WTC11 (cell line): ENCODE measurements at regions not wholly inside any gene's neighbourhood (a gene's known extent, or its start where the extent isn't known, plus 50 kb on each side); places are given as distances from the start of the nearest gene placed in this dataset.

ENCODE experiments used
- ATAC-seq: fragments of 200-7000 bp; cut with Tn5 transposase; 2 replicates; pipeline ENCODE4 v1.10.0; 2021; ENCODE audit warnings: mild to moderate bottlenecking, moderate library complexity
- CTCF ChIA-PET: fragments of 300-600 bp; sonication (Branson Sonifier 250); formaldehyde crosslinking; loops from one replicate; lab custom pipeline; 2021; ENCODE audit warnings: antibody characterized with exemption; lab: Charles Lee
- POLR2A ChIA-PET: fragments of 350-600 bp; sonication (Branson Sonifier 250); formaldehyde crosslinking; loops from one replicate; lab custom pipeline; 2021; ENCODE audit warnings: antibody characterized with exemption; lab: Charles Lee
- DNase-seq: peaks from one replicate; pipeline ENCODE4 v3.0.0; 2021; ENCODE audit warnings: low spot score
- H3K27ac Mint-ChIP-seq: 2 replicates; pipeline ENCODE4 v1.8.0; 2021; ENCODE audit warnings: mixed read lengths
- H3K27me3 Mint-ChIP-seq: 2 replicates; pipeline ENCODE4 v1.8.0; 2021; ENCODE audit warnings: low read depth, mild to moderate bottlenecking, moderate library complexity, mixed read lengths
- H3K36me3 Mint-ChIP-seq: 2 replicates; pipeline ENCODE4 v1.8.0; 2021; ENCODE audit warnings: mixed read lengths
- H3K4me1 Mint-ChIP-seq: 2 replicates; pipeline ENCODE4 v1.8.0; 2022; ENCODE audit warnings: mixed read lengths
- H3K4me3 Mint-ChIP-seq: 2 replicates; pipeline ENCODE4 v1.8.0; 2021; ENCODE audit warnings: mild to moderate bottlenecking, moderate library complexity, mixed read lengths
- H3K9me3 Mint-ChIP-seq: 2 replicates; pipeline ENCODE4 v1.8.0; 2021; ENCODE audit warnings: mixed read lengths
- AR ChIP-seq: fragments of 250-450 bp; sonication (Bioruptor Pico); IDR thresholded peaks from 2 replicates; pipeline ENCODE4 v1.9.0; 2021; ENCODE audit warnings: mild to moderate bottlenecking
- ATF2 ChIP-seq: sonication (generic); formaldehyde crosslinking; IDR thresholded peaks from 2 replicates; pipeline ENCODE4 v1.8.1; 2022; ENCODE audit warnings: low read depth, missing genetic modification reagents, borderline replicate concordance
- E2F1 ChIP-seq: sonication (generic); formaldehyde crosslinking; IDR thresholded peaks from 2 replicates; pipeline ENCODE4 v1.8.0; 2022; ENCODE audit warnings: mild to moderate bottlenecking, missing genetic modification reagents
- E2F4 ChIP-seq: sonication (generic); formaldehyde crosslinking; IDR thresholded peaks from 2 replicates; pipeline ENCODE4 v1.8.1; 2022; ENCODE audit warnings: low read depth, mild to moderate bottlenecking, moderate library complexity, missing genetic modification reagents, borderline replicate concordance
- FOXP4 ChIP-seq: sonication (generic); formaldehyde crosslinking; IDR thresholded peaks from 2 replicates; pipeline ENCODE4 v1.8.0; 2022; ENCODE audit warnings: mild to moderate bottlenecking, missing genetic modification reagents
- IRF2 ChIP-seq: sonication (generic); formaldehyde crosslinking; IDR thresholded peaks from 2 replicates; pipeline ENCODE4 v1.8.0; 2022; ENCODE audit warnings: low read depth, missing genetic modification reagents, borderline replicate concordance
- MLX ChIP-seq: sonication (generic); formaldehyde crosslinking; IDR thresholded peaks from 2 replicates; pipeline ENCODE4 v1.8.1; 2023; ENCODE audit warnings: mild to moderate bottlenecking, missing genetic modification reagents, moderate library complexity
- MXD4 ChIP-seq: fragments of 250-450 bp; sonication (Bioruptor Pico); IDR thresholded peaks from 2 replicates; pipeline ENCODE4 v1.8.0; 2021; ENCODE audit warnings: mild to moderate bottlenecking, moderate library complexity, borderline replicate concordance
- NFE2L1 ChIP-seq: sonication (generic); formaldehyde crosslinking; IDR thresholded peaks from 2 replicates; pipeline ENCODE4 v1.8.1; 2023; ENCODE audit warnings: missing genetic modification reagents
- NFYB ChIP-seq: sonication (generic); formaldehyde crosslinking; conservative IDR thresholded peaks from 2 replicates; pipeline ENCODE4 v1.8.0; 2022; ENCODE audit warnings: low read depth, missing genetic modification reagents
- NR2C2 ChIP-seq: sonication (generic); formaldehyde crosslinking; IDR thresholded peaks from 2 replicates; pipeline ENCODE4 v1.8.0; 2022; ENCODE audit warnings: mild to moderate bottlenecking, missing genetic modification reagents
- OVOL2 ChIP-seq: fragments of 250-450 bp; sonication (Bioruptor Pico); IDR thresholded peaks from 2 replicates; pipeline ENCODE4 v1.9.0; 2021; ENCODE audit warnings: mild to moderate bottlenecking, borderline replicate concordance
- STAT6 ChIP-seq: sonication (generic); formaldehyde crosslinking; conservative IDR thresholded peaks from 2 replicates; pipeline ENCODE4 v1.8.1; 2023; ENCODE audit warnings: mild to moderate bottlenecking, low read depth, missing genetic modification reagents, moderate library complexity
- TEAD4 ChIP-seq: sonication (generic); formaldehyde crosslinking; IDR thresholded peaks from 2 replicates; pipeline ENCODE4 v1.8.0; 2022; ENCODE audit warnings: mild to moderate bottlenecking, missing genetic modification reagents
- ZNF121 ChIP-seq: sonication (generic); formaldehyde crosslinking; IDR thresholded peaks from 2 replicates; pipeline ENCODE4 v1.8.0; 2023; ENCODE audit warnings: missing genetic modification reagents
- ZNF512 ChIP-seq: sonication (generic); formaldehyde crosslinking; IDR thresholded peaks from 2 replicates; pipeline ENCODE4 v1.8.1; 2022; ENCODE audit warnings: missing genetic modification reagents, borderline replicate concordance
- ZNF671 ChIP-seq: fragments of 250-450 bp; sonication (Bioruptor Pico); IDR thresholded peaks from 2 replicates; pipeline ENCODE4 v1.8.0; 2021; ENCODE audit warnings: mild to moderate bottlenecking
- ZSCAN18 ChIP-seq: fragments of 250-450 bp; sonication (Bioruptor Pico); IDR thresholded peaks from 2 replicates; pipeline ENCODE4 v2.1.2; 2022; ENCODE audit warnings: mild to moderate bottlenecking, moderate library complexity

GRCh38 chrX:49760290-49760890, 64.6 kb upstream of the PAGE1 start:
- Mint-ChIP-seq H3K36me3 (no peaks in the 10 kb centered on the region), H3K27me3 (no peaks in the 10 kb centered on the region; the same call in 1 of the 2 replicates), H3K4me1 (peaks cover 6% of the 10 kb centered on the region), H3K27ac (no peak overlapping the region), H3K4me3 (no peak overlapping the region), H3K9me3 (no peaks in the 10 kb centered on the region)
- ChIA-PET CTCF (interaction anchor here (2.4 kb wide), 1 partner anchor 76 kb away, joined by 7 read pairs; no protein-coding TSS in a partner anchor), POLR2A (no interaction called here)
- no peak for TF ChIP-seq NFYB (CRISPR knock-in tag)
- no peak for TF ChIP-seq TEAD4 (CRISPR knock-in tag)
- no peak for TF ChIP-seq E2F1 (CRISPR knock-in tag)
- TF ChIP-seq AR (CRISPR knock-in tag) = no peak
- no peak for TF ChIP-seq OVOL2
- TF ChIP-seq NR2C2 (CRISPR knock-in tag) = no peak
- no peak for TF ChIP-seq ATF2 (CRISPR knock-in tag)
- TF ChIP-seq ZNF671 (CRISPR knock-in tag) = no peak
- ATAC-seq (no peak), DNase-seq (no peak)

GRCh38 chrX:49756692-49757091, 60.9 kb upstream of the PAGE1 start:
- no peaks in the 10 kb centered on the region for H3K27me3 Mint-ChIP-seq
- H3K4me1 Mint-ChIP-seq = 0 out of 2 replicates have a peak, but pooled peaks cover 3% of the 10 kb centered on the region
- CTCF ChIA-PET = interaction anchor here (0.7 kb wide), 1 partner anchor 465 kb away, joined by 3 read pairs; no protein-coding TSS in a partner anchor
- no peak for TF ChIP-seq FOXP4 (CRISPR knock-in tag)
- no peak for TF ChIP-seq ZNF121
- no peak for TF ChIP-seq STAT6 (CRISPR knock-in tag)
- TF ChIP-seq ZNF512 (CRISPR knock-in tag) = no peak
- TF ChIP-seq IRF2 (CRISPR knock-in tag) = no peak
- no peak for TF ChIP-seq NFE2L1 (CRISPR knock-in tag)
- TF ChIP-seq ZSCAN18 (CRISPR knock-in tag) = no peak
- no peak for TF ChIP-seq E2F4 (CRISPR knock-in tag)
- TF ChIP-seq OVOL2 = no peak
- TF ChIP-seq MXD4 = no peak
- no peak for TF ChIP-seq MLX (CRISPR knock-in tag)

More at GRCh38 chrX:49756692-49757091, 60.9 kb upstream of the PAGE1 start:
- DNase-seq (no peak), ATAC-seq (no peak)
- Mint-ChIP-seq H3K9me3 (no peaks in the 10 kb centered on the region), H3K4me3 (no peak overlapping the region), H3K27ac (no peak overlapping the region), H3K36me3 (no peaks in the 10 kb centered on the region)
- POLR2A ChIA-PET = interaction anchor here (0.6 kb wide), 1 partner anchor 516 kb away, joined by 3 read pairs; no protein-coding TSS in a partner anchor
